Suprapubic skin (tissue), 4 donors: ENCODE measurements at regions not wholly inside any gene's neighbourhood (a gene's known extent, or its start where the extent isn't known, plus 50 kb on each side); places are given as distances from the start of the nearest gene placed in this dataset.

Experiments used
- CTCF ChIP-seq, 2 donors: fragments of 200-600 bp in 1 of 2; fragments of 450-650 bp in 1 of 2; sonication (generic) in 1 of 2; IDR thresholded peaks; one replicate each; pipeline ENCODE4 v1.5.1; 2016 to 2019; ENCODE audit warnings: antibody characterized with exemption in 2 of 2, mild to moderate bottlenecking in 1 of 2, moderate library complexity in 1 of 2
- POLR2A ChIP-seq, 2 donors: fragments of 450-650 bp; IDR thresholded peaks; one replicate each; pipeline ENCODE4 v1.6.1; 2017; ENCODE audit warnings: antibody characterized with exemption in 2 of 2, mild to moderate bottlenecking in 2 of 2, moderate library complexity in 2 of 2
- POLR2AphosphoS5 ChIP-seq, 3 donors: sonication (generic); formaldehyde crosslinking; IDR thresholded peaks; one replicate each; pipeline ENCODE4 v1.6.1; 2017; ENCODE audit warnings: antibody characterized with exemption in 3 of 3

- no peak for TF ChIP-seq CTCF (IDR thresholded peaks at IDR 0.05)
- TF ChIP-seq POLR2A (IDR thresholded peaks at IDR 0.05) = no peak
- TF ChIP-seq POLR2AphosphoS5 (IDR thresholded peaks at IDR 0.05) = no peak
These were observed 54.6 kb upstream of the RXRA start for GRCh38 chr9:134271338-134272301.
